ENCODE measurements at regions not wholly inside any gene's neighbourhood (a gene's known extent, or its start where the extent isn't known, plus 50 kb on each side); places are given as distances from the start of the nearest gene placed in this dataset.

DNA sequence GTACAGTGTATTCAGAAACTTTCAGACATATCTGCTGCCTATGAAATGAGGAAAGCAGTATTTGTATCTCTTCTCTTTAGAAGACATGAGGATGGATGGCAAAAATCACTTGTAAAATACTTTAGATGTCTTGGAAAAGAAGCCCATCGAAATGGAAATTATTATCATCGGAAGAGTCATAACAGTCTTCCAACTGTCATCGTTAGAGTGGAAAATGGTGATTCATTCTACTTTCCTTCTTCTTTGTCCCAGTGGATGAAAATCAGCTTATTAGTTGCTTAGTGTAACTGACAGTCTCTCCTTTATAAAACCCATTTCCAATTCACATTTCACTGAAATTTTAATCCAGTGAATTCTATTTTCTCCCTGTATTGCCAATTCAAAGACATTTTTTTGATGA, 1323.7 kb upstream of the PIK3C3 start:
- Histone ChIP-seq H2BK12ac (ENCODE audit: low read depth, low read length) (no peak overlapping the region), H3K14ac (ENCODE audit: insufficient read length) (no peak overlapping the region), H4K20me1 (replicated peaks in 1 of 2; ENCODE audit: control insufficient read depth in 1 of 2, insufficient read depth in 2 of 2, low read length in 2 of 2) (no peaks in the 10 kb centered on the region), H3K18ac (ENCODE audit: extremely low read depth, low read length) (no peak overlapping the region), H3K56ac (replicated peaks; ENCODE audit: insufficient read length, low read depth, low read length) (no peak overlapping the region), H3K79me1 (ENCODE audit: low read depth, low read length) (no peaks in the 10 kb centered on the region), H3K4ac (replicated peaks; ENCODE audit: insufficient read length, low read depth, low read length) (no peak overlapping the region), H4K91ac (replicated peaks; ENCODE audit: insufficient read length, low read length) (no peak overlapping the region), H3K23ac (ENCODE audit: insufficient read length) (no peak overlapping the region), H3K9ac (replicated peaks in 1 of 4; ENCODE audit: extremely low read depth in 1 of 4, low read depth in 3 of 4, low read length in 3 of 4) (no peak overlapping the region), H3K4me1 (replicated peaks in 1 of 4; ENCODE audit: control insufficient read depth in 3 of 4, insufficient read depth in 4 of 4, low read length in 3 of 4) (no peaks in the 10 kb centered on the region), H3K9me3 (ENCODE audit: insufficient read depth in 2 of 2, low read depth in 1 of 2, low read length in 1 of 2) (peaks cover 0 to 6% of the 10 kb centered on the region in 2 experiments; a peak in 1 of 4 replicates), H3K23me2 (ENCODE audit: low read depth, low read length) (no peaks in the 10 kb centered on the region), H3K27me3 (replicated peaks in 1 of 4; ENCODE audit: control insufficient read depth in 3 of 4, extremely low read depth in 1 of 4, insufficient read depth in 3 of 4, low read length in 3 of 4) (no peaks in the 10 kb centered on the region), H2BK20ac (ENCODE audit: low read length) (no peak overlapping the region), H4K8ac (ENCODE audit: extremely low read depth, insufficient read depth, low read length) (no peak overlapping the region), H2AK5ac (ENCODE audit: low read depth, low read length) (no peak overlapping the region), H2BK15ac (ENCODE audit: low read length) (no peak overlapping the region), H2BK5ac (ENCODE audit: low read depth, low read length) (no peak overlapping the region), H4K5ac (ENCODE audit: insufficient read length, low read depth, low read length) (no peak overlapping the region), H3K4me3 (ENCODE audit: extremely low read depth in 1 of 4, insufficient read depth in 2 of 4, low read depth in 3 of 4, low read length in 4 of 4) (no peak overlapping the region), H2AFZ (ENCODE audit: low read length) (no peak overlapping the region), H3K27ac (ENCODE audit: low read depth, low read length) (no peak overlapping the region), H3K36me3 (ENCODE audit: control insufficient read depth in 2 of 4, insufficient read depth in 4 of 4, low read length in 3 of 4) (no peaks in the 10 kb centered on the region; a peak in 1 of 8 replicates), H3K79me2 (ENCODE audit: control insufficient read depth in 1 of 2, insufficient read depth in 2 of 2, low read length in 2 of 2) (no peaks in the 10 kb centered on the region), H3K4me2 (ENCODE audit: insufficient read depth in 1 of 2, low read depth in 2 of 2, low read length in 2 of 2) (no peak overlapping the region), H2BK120ac (replicated peaks; ENCODE audit: low read depth, low read length) (no peak overlapping the region)
- DNase-seq (ENCODE audit: low read depth in 1 of 2, low spot score in 2 of 2), result no peak
- CTCF ChIA-PET (ENCODE audit: partially characterized antibody), result no interaction called here
- no peak for FAIRE-seq
- POLR2A ChIA-PET (ENCODE audit: partially characterized antibody), result no interaction called here
- WGBS, 2 experiments (ENCODE audit: extremely low coverage in 1 of 2, insufficient coverage in 1 of 2, insufficient read length in 1 of 2, insufficient replicate concordance in 2 of 2, low coverage in 1 of 2, low lambda C conversion rate in 2 of 2, missing lambda C conversion rate in 1 of 2), result 93% methylated on average over 3 of the region's 3 CpGs; no CpG with 5 or more reads in 1 of the 2 experiments
- TF ChIP-seq SP2 (IDR thresholded peaks at IDR 0.05; ENCODE audit: low read length), result no peak
- no peak for TF ChIP-seq CEBPB (IDR thresholded peaks at IDR 0.05; ENCODE audit: low read depth, low read length)
- TF ChIP-seq SIN3A (conservative IDR thresholded peaks at IDR 0.05 in 1 of 2, IDR thresholded peaks at IDR 0.05 in 1 of 2; ENCODE audit: low read depth in 1 of 2, low read length in 2 of 2), result no peak
- no peak for TF ChIP-seq TBP (IDR thresholded peaks at IDR 0.05; ENCODE audit: low read depth, low read length)
- no peak for TF ChIP-seq POU5F1 (IDR thresholded peaks at IDR 0.05; ENCODE audit: low read depth, low read length)
- no peak for TF ChIP-seq ZNF274 (IDR thresholded peaks at IDR 0.05; ENCODE audit: borderline replicate concordance, extremely low read depth, low read length)
- TF ChIP-seq, protein P1, sequence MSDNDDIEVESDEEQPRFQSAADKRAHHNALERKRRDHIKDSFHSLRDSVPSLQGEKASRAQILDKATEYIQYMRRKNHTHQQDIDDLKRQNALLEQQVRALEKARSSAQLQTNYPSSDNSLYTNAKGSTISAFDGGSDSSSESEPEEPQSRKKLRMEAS (IDR thresholded peaks at IDR 0.05), result no peak
- no peak for TF ChIP-seq RBBP5 (IDR thresholded peaks at IDR 0.05; ENCODE audit: borderline replicate concordance, low read depth, low read length)
- TF ChIP-seq TAF1 (IDR thresholded peaks at IDR 0.05; ENCODE audit: low read depth, low read length), result no peak
- no peak for TF ChIP-seq CBX5 (IDR thresholded peaks at IDR 0.05; ENCODE audit: low read depth, low read length)
- TF ChIP-seq BCL11A (IDR thresholded peaks at IDR 0.05; ENCODE audit: low read depth in 2 of 2, low read length in 2 of 2), result no peak
- TF ChIP-seq KDM5A (IDR thresholded peaks at IDR 0.05; ENCODE audit: low read length), result no peak
- TF ChIP-seq, protein P2, sequence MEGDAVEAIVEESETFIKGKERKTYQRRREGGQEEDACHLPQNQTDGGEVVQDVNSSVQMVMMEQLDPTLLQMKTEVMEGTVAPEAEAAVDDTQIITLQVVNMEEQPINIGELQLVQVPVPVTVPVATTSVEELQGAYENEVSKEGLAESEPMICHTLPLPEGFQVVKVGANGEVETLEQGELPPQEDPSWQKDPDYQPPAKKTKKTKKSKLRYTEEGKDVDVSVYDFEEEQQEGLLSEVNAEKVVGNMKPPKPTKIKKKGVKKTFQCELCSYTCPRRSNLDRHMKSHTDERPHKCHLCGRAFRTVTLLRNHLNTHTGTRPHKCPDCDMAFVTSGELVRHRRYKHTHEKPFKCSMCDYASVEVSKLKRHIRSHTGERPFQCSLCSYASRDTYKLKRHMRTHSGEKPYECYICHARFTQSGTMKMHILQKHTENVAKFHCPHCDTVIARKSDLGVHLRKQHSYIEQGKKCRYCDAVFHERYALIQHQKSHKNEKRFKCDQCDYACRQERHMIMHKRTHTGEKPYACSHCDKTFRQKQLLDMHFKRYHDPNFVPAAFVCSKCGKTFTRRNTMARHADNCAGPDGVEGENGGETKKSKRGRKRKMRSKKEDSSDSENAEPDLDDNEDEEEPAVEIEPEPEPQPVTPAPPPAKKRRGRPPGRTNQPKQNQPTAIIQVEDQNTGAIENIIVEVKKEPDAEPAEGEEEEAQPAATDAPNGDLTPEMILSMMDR (IDR thresholded peaks at IDR 0.05; ENCODE audit: control extremely low read depth in 1 of 3, insufficient read depth in 1 of 3, low read depth in 1 of 3, low read length in 3 of 3), result no peak

All from H1 (cell line).